GM12891 (cell line): ENCODE measurements at regions not wholly inside any gene's neighbourhood (a gene's known extent, or its start where the extent isn't known, plus 50 kb on each side); places are given as distances from the start of the nearest gene placed in this dataset.

Experiments
- PAX5 ChIP-seq: IDR thresholded peaks from 2 replicates; pipeline ENCODE4 v1.6.1; 2011; ENCODE audit warnings: low read length, moderate library complexity, mild to moderate bottlenecking; ENCODE audit not compliant: insufficient read depth, severe bottlenecking
- POLR2A ChIP-seq: IDR thresholded peaks from 2 replicates; pipeline ENCODE4 v1.6.1; 2011; ENCODE audit warnings: low read depth, low read length, control low read depth
- POLR2AphosphoS5 ChIP-seq: IDR thresholded peaks from 2 replicates; pipeline ENCODE4 v1.6.1; 2011; ENCODE audit warnings: low read depth, low read length, control low read depth

- TF ChIP-seq POLR2AphosphoS5 (no peak), POLR2A (no peak), PAX5 (no peak)
Observed at GRCh38 chr13:83007226-83007625, 875.0 kb downstream of the SLITRK1 start.
